OCI-M2 (cell line): ENCODE measurements at regions not wholly inside any gene's neighbourhood (a gene's known extent, or its start where the extent isn't known, plus 50 kb on each side); places are given as distances from the start of the nearest gene placed in this dataset.

Experiments used
- DNase-seq: peaks from one replicate; lab custom pipeline; 2025; ENCODE audit not compliant: unreplicated experiment; lab: John Stamatoyannopoulos, UW

DNA sequence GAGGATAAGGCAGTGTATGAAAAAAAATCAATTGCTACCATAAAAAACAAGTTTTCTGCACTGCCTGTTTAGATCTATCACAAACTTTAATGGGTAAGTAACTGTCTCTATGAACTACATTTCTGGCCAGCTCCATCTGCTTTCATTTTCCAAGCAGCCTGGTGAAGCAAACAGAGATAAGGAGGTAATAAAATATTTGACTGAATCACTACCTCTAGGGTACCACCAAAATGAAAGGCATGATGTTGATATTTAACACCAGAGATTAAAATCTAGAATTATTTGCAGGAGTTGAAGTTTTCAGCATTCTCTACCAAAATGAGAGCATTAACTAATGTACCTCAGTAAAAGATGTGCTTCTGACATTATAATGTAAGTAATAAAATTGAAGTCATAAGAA lies 863.5 kb upstream of the MGAT4C start:
- DNase-seq: no peak

DNA sequence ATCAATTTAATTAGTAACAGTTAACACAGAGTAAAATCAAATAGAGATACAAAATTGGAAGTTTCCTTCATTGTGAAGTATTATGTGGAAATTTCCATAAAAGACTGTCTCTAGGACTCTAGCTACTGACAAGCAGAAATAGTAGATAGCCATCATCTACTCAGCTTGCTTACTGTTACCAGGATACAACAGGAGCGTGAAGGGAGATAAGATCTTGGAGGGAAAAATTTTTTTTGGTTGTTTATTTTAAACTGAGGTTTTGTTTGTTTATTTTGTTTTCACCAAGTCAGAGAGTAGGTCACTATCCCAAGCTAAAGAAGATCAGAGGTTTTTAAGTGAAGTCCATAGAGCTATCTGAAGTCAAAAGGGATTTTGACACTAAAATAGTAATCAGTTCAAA lies 861.3 kb upstream of the MGAT4C start:
- no peak for DNase-seq

DNA sequence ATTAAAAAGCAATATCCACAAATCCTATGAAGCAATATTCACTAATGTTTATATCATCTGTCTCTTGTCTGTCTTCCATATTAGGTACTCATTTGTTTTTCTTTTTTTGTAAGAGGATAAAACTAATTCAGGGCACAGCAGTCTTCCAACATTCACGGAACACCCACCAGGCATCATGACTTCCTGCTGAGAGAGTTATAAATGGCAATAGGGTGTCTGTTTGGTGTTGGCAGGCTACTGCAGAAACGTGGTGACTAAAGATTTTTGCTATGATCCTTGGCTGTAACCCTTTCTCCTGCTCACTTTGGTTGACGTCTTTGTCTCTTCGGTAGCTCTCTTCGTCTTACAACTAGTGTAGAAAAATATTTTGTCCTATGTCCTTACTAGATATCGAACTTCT lies 860.6 kb upstream of the MGAT4C start:
- DNase-seq: no peak

DNA sequence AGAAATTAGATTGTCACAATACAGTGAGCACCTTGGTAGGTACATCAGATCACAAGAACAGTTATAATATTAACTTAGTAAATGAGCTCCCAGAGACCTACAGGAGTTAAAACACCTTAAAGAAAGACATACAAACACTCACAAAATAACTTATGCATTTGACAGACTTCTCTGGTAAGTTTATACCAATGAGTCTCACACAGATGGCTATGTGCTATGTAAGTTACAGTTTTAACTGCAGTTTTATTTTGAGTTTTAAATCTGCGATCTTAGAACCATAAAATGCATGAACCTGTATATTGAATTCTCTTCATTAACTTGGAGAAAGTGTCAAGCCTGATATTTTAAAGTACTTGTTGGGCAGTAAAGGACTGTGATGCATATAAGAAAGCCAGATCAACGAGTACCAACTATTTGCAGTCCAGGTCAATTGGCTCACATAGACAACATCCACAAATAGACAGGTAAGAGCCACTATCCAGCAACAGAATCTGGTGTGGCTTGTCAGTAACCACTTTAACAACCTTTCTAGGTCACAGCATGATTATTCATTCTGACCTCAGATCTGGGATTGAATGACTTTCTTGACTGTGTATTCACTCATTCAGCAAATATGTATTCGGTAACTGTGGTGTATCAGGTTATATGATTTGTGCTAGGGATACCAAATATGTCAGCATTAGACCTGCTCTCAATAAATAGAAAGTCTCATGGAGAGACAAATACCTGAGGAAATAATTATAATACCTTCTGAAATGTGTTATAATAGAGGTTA lies 856.6 kb upstream of the MGAT4C start:
- DNase-seq: no peak

DNA sequence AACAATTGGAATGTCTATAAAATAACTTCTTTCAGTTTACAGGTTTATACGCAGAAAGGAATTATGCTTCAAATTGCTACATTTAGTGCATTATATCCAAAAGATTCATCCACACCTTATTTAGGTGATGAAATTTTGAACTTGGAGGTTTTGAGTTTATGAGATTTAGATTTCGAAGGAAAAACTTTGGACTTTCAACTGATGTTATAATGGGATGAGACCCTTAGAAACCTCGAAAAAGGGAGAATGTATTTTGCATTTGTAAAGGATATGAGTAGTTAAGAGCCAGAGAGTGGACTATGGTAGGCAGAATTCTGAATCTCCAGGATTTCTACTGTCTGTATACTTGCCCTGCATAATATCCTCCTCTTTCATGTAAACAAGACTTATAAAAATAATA lies 851.6 kb upstream of the MGAT4C start:
- no peak for DNase-seq

- DNase-seq: no peak
Observed at GRCh38 chr12:87107270-87107669, 851.1 kb upstream of the MGAT4C start.

GRCh38 chr12:87096082-87096585 lies 839.9 kb upstream of the MGAT4C start:
- no peak for DNase-seq

DNA sequence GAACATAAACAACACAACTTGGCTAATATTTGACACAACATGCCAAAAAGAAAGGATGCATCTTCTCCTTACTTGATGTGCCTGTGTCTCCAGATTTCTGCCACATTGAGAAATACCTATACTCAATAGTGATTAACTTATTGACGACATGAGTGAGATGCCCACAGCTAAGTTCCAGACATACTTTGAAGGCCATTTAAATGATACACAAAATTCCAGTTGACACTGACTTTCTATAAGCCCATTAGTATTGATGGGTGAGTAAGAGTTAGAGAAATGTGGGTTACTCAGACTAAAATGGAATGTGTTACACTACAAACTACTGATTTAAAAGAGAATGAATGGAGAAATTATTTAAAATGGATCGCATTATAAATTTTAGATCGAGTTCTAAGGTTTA lies 838.2 kb upstream of the MGAT4C start:
- no peak for DNase-seq

- no peak for DNase-seq
Observed at GRCh38 chr12:87092421-87092820, 836.2 kb upstream of the MGAT4C start.

DNA sequence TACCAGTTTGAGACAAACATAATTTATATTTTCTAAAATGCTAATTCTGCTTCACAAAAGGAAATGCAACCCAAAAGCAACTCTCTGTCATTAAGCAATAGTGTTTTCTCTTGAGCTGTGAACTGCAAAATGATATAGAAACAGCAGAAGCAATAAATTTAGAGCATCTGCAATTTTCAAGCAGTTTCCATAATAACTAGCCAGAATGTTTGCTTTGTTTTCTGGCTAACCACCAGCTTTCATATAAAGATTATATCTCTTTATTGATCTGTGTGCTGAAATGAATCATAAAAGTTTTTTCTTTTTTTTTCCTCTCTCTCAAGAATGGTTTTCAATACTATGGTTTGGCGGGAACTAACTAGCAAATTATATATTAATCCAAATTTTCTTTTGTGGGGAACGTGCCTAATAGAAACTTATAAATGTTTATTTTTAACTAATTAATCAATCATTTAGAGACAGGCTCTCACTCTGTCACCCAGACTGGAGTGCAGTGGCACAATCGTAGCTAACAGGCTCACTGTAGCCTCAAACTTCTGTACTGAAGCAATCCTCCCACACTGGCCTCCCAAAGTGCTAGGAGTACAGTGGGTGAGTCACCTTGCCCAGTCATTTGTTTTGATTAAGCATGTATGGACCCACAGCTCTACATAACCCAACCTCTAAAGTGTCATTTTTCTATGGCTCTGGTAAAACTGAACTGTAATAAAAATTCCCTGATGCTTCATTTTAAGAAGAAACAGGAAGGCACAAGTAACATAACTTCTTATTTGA lies 830.1 kb upstream of the MGAT4C start:
- no peak for DNase-seq

GRCh38 chr12:87085286-87085685 lies 829.1 kb upstream of the MGAT4C start:
- DNase-seq: no peak

GRCh38 chr12:87082756-87083155 lies 826.6 kb upstream of the MGAT4C start:
- DNase-seq: no peak

GRCh38 chr12:87074781-87075180 lies 818.6 kb upstream of the MGAT4C start:
- no peak for DNase-seq

- DNase-seq: no peak
Observed at GRCh38 chr12:87066326-87066725, 810.1 kb upstream of the MGAT4C start.

DNA sequence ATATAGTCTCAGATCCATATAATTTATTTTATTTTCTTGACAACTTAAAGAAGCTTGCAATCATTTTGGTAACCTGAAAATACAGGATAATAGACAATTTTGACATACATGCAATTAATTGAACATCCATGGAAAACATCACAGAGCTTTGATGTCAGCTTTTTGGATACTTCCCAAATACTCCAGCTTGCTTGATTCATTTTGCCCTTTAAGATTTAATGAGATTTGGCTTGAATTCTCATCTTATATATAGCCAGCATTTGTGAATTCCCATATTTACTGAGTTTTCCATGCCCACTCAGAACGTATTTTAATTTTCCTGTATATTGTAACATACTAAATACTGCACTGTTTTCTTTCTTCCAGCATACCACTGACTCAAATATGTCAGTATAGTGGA lies 803.0 kb upstream of the MGAT4C start:
- no peak for DNase-seq

GRCh38 chr12:87054226-87054625 lies 798.0 kb upstream of the MGAT4C start:
- DNase-seq: no peak

GRCh38 chr12:87051621-87052020 lies 795.4 kb upstream of the MGAT4C start:
- DNase-seq: no peak

GRCh38 chr12:87047691-87048090 lies 791.5 kb upstream of the MGAT4C start:
- DNase-seq: no peak

DNA sequence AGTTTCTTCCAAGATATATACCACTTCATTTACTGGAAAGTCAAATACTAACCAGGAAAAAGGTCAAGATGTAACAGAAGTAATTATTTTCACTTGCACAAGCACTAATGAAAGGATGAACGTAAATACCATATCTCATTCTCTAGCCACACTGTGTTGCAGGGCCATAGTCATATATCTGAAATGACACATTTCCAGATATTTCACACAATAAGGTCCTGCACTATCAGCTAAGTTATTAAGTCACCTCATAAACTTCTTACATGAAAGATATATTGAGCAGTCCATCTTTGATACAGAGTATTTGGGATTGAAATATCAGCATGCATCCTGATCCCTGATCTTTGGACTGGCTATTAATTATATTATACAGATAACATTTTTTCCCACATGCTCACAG lies 783.3 kb upstream of the MGAT4C start:
- DNase-seq: no peak

- no peak for DNase-seq
Observed at GRCh38 chr12:87038098-87038497, 781.9 kb upstream of the MGAT4C start.

DNA sequence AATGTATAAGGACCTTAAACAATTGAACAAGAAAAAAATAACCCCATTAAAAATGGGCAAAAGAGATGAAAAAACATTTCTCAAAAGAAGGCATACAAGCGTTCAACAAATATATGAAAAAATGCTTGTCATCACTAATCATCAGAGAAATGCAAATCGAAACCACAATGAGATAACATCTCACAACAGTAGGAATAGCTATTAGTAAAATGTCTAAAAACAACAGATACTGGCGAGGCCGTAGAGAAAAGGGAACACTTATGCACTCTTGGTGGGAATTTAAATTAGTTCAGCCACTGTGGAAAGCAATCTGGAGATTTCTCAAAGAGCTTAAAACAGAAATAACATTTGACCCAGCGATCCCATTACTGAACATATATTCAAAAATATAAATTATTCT lies 769.8 kb upstream of the MGAT4C start:
- no peak for DNase-seq

- no peak for DNase-seq
Observed at GRCh38 chr12:87021400-87021799, 765.2 kb upstream of the MGAT4C start.
